ENCODE measurements at regions not wholly inside any gene's neighbourhood (a gene's known extent, or its start where the extent isn't known, plus 50 kb on each side); places are given as distances from the start of the nearest gene placed in this dataset.

DNA sequence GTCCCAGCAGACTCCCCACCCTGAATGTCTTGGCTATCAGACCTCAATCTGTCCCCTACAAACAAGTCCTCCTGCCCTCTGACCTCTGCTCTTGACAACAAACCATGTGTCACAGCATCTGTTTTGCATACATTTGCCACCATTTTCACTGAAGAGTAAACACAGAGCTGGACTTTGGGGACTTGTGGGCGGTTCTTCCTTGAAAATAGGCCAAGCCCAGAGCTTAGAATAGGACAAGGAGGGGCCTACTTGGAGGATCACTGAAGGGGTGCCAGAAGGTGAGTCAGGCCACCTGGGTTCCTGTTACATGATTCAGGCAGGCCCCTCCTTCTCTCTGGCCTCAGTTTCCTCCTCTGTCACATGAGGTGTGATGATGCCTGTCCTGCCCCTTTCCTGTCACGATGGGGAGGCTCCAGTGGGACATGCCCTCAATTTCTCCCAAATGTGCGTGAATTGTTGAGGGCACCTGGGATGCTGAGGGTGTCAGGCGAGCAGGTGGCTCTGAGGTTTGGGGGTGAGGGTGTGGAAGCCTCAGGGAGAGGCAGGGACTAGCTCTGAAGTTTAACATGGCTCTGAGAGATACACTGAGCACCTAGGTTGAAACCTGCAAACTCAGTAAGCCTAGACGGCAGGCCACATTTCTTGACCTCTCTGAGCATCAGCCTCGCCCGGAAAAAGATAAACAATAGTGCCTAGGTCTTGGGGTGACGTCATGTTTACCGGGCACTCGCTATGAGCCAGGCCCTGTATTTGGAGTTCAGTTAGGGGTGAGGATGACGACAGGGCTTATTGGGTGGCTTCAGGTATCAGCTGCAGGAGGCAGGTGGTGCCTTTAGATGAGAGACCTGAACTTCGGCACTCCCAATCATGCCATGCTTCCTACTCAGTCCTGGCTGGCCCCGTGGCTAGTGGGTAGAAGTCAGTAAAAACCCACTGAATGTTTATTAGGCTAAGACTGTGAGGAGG, 107.6 kb upstream of the PITX1 start:
- Histone ChIP-seq H3K4me1 (ENCODE audit: low read depth) (peaks cover 14% of the 10 kb centered on the region), H3K9me3 (no peaks in the 10 kb centered on the region), H3K4me3 (no peak overlapping the region), H3K36me3 (ENCODE audit: low read depth) (no peaks in the 10 kb centered on the region)
- ATAC-seq (peak; percentile 78), DNase-seq (peak in 1 of 3 donors; percentile 31)
- intact Hi-C loops (cut with DNase I, micrococcal nuclease): no loop called here
- no peak for TF ChIP-seq CTCF (IDR thresholded peaks at IDR 0.05)

GRCh38 chr5:135140446-135141204, 106.6 kb upstream of the PITX1 start:
- H3K36me3 ChIP-seq (ENCODE audit: low read depth): no peaks in the 10 kb centered on the region
- intact Hi-C loops (cut with DNase I, micrococcal nuclease): no loop called here
- peaks cover 20% of the 10 kb centered on the region for H3K4me1 ChIP-seq (ENCODE audit: low read depth)
- no peak for TF ChIP-seq CTCF (IDR thresholded peaks at IDR 0.05)
- ATAC-seq (peak; percentile 52), DNase-seq (peak in 2 of 3 donors; percentile 29 to 55)
- H3K9me3 ChIP-seq: no peaks in the 10 kb centered on the region
- no peak overlapping the region for H3K4me3 ChIP-seq

DNA sequence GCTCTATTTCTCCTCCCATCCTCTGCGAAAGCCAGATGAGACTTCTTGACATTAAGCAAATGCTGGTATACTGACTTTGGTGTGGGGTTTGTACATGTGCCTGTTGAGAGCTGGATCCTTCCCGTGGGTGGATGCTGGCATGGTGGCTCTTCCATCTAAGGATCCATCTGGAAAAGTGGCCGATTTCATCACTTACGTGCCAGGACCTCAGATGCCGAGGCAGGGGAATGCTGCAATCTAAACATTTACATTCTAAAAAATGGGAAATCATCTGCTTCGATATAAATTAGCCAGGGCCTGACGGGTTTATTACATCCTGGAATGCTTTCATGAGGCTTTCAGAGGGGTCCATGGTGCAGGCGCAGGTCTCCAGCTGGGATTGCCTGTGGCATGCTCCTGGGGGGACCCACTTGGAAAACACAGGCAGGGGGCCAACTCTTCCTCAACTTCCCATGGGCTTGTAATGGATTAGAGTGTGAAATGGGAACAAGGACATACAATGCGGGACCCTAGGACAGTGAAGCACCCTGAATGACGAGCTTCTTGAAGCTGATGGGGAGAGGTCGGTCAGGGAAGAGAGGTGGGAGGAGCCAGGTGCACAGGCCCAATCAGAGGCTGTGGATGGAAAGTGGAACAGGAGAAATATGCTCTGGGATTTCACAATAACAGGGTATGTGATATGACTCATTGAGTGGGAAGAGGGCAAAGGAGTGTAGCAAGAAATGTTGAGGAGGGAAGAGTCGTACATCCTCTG, 105.5 kb upstream of the PITX1 start:
- H3K4me3 ChIP-seq: no peak overlapping the region
- no peak for TF ChIP-seq CTCF (IDR thresholded peaks at IDR 0.05)
- H3K4me1 ChIP-seq (ENCODE audit: low read depth): peaks cover 31% of the 10 kb centered on the region
- DNase-seq (peak in 1 of 3 donors; percentile 48), ATAC-seq (peak; percentile 33)
- no peaks in the 10 kb centered on the region for H3K9me3 ChIP-seq
- intact Hi-C loops (cut with DNase I, micrococcal nuclease): no loop called here
- H3K36me3 ChIP-seq (ENCODE audit: low read depth): no peaks in the 10 kb centered on the region

- DNase-seq (no peak), ATAC-seq (no peak)
- Histone ChIP-seq H3K9me3 (no peaks in the 10 kb centered on the region), H3K36me3 (ENCODE audit: low read depth) (no peaks in the 10 kb centered on the region), H3K4me3 (no peak overlapping the region), H3K4me1 (ENCODE audit: low read depth) (peaks cover 42% of the 10 kb centered on the region)
- no peak for TF ChIP-seq CTCF (IDR thresholded peaks at IDR 0.05)
- intact Hi-C loops (cut with DNase I, micrococcal nuclease): no loop called here
Measured at GRCh38 chr5:135138116-135138850, 104.3 kb upstream of the PITX1 start.
